HepG2 (cell line): ENCODE measurements at regions not wholly inside any gene's neighbourhood (a gene's known extent, or its start where the extent isn't known, plus 50 kb on each side); places are given as distances from the start of the nearest gene placed in this dataset.
A peak's percentile ranks its signal among the peaks of the same experiment; 100 is the strongest.

Experiments used
- ATM ChIP-seq: fragments of 450-650 bp; IDR thresholded peaks from 2 replicates; pipeline ENCODE4 v1.7.1; 2017; ENCODE audit warnings: mild to moderate bottlenecking, borderline replicate concordance
- CEBPG ChIP-seq: IDR thresholded peaks from 2 replicates; pipeline ENCODE4 v1.6.1; 2016
- DMAP1 ChIP-seq: IDR thresholded peaks from 2 replicates; pipeline ENCODE4 v1.6.1; 2016
- GATA4 ChIP-seq: sonication (generic); IDR thresholded peaks from 2 replicates; pipeline ENCODE4 v1.6.1; 2016; ENCODE audit warnings: antibody characterized with exemption, low read depth, borderline replicate concordance
- HDAC2 ChIP-seq: sonication (generic); formaldehyde crosslinking; IDR thresholded peaks from 2 replicates; pipeline ENCODE4 v1.4.0; 2020; ENCODE audit warnings: missing genetic modification reagents
- MBD4 ChIP-seq: IDR thresholded peaks from 2 replicates; pipeline ENCODE4 v1.6.1; 2012; ENCODE audit warnings: low read length, inconsistent platforms, borderline replicate concordance
- MED1 ChIP-seq: sonication (generic); formaldehyde crosslinking; IDR thresholded peaks from 2 replicates; pipeline ENCODE4 v1.4.0; 2020; ENCODE audit warnings: missing genetic modification reagents
- NFE2L2 ChIP-seq: fragments of 150-350 bp; IDR thresholded peaks from 2 replicates; pipeline ENCODE4 v1.6.1; 2014; ENCODE audit warnings: low read length
- PHB2 ChIP-seq: fragments of 450-650 bp; IDR thresholded peaks from 2 replicates; pipeline ENCODE4 v1.6.1; 2018; ENCODE audit not compliant: partially characterized antibody
- PPARG ChIP-seq: conservative IDR thresholded peaks from 2 replicates; pipeline ENCODE4 v1.6.1; 2016; ENCODE audit warnings: missing biosample characterization, missing genetic modification reagents
- SMAD3 ChIP-seq: sonication (generic); formaldehyde crosslinking; IDR thresholded peaks from 2 replicates; pipeline ENCODE4 v1.4.0; 2020; ENCODE audit warnings: missing genetic modification reagents
- SOX5 ChIP-seq: IDR thresholded peaks from 2 replicates; pipeline ENCODE4 v1.6.1; 2016; ENCODE audit warnings: borderline replicate concordance
- TMF1 ChIP-seq: sonication (generic); formaldehyde crosslinking; IDR thresholded peaks from 2 replicates; pipeline ENCODE4 v1.8.1; 2022; ENCODE audit warnings: low read depth, missing genetic modification reagents
- ZNF513 ChIP-seq: sonication (generic); formaldehyde crosslinking; conservative IDR thresholded peaks from 2 replicates; pipeline ENCODE4 v1.5.0; 2020; ENCODE audit warnings: missing genetic modification reagents
- TF ChIP-seq, protein P1 (sequence below): IDR thresholded peaks from 2 replicates; pipeline ENCODE4 v1.6.1; 2016; ENCODE audit warnings: low read depth, missing genetic modification reagents, missing compliant biosample characterization
- TF ChIP-seq, protein P2 (sequence below), 2 experiments: fragments of 450-650 bp in 1 of 2; sonication (generic) in 1 of 2; formaldehyde crosslinking; IDR thresholded peaks; 2 replicates each; pipeline versions ENCODE4 v1.5.0 to v1.8.0; 2020 to 2022; ENCODE audit warnings: mild to moderate bottlenecking in 1 of 2, missing genetic modification reagents in 1 of 2
- TF ChIP-seq, protein P3 (sequence below): sonication (generic); formaldehyde crosslinking; IDR thresholded peaks from 2 replicates; pipeline ENCODE4 v1.5.0; 2020; ENCODE audit warnings: missing genetic modification reagents, mild to moderate bottlenecking, borderline replicate concordance
- TF ChIP-seq, protein P4 (sequence below): IDR thresholded peaks from 2 replicates; pipeline ENCODE4 v1.6.1; 2012; ENCODE audit warnings: low read depth, low read length, improper control_type of control experiment

DNA sequence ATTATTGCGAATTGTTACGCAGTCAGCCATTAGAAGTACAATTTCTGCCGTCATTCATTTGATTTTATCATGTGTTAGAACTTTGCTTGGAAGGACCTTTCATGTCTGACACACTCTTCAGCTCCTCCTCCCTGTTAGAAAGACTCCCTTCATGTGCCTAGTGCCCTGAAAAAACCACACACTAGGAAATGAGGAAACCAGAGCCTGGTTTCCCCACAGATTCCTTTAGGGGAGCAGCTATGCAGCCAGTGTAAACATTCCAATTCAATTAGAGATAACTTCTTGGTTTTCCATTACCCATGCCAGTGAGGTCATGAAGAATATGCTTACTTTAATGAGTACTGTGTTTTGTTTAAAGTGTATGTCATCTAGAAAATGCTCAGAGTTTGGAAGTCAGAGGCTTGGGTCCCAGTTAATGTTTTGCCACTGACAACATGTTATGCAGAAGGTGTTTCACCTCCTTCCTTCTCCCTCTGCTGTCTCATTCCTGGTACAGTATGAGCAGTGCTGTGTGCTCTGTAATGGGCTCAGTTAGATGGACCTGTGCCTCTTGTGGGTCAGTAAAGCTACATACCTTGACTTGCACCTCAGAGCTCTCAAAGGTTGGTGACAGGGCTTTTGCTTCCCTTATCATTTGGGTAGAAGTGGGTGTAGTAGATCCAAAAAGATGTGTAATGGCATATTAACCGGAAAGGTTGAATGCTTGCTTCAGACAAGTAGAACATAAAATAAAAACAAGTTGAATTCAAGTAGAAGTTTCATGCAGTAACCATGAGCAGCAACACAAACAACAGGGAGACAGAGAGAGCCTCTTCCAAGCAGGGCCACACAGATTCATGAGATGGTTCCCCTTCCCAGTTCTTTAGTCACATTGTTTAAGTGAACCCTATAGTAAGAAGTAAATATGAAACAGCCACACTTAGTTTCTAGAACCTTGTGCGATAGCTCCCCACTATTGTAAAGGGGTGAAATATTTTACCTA is 52.6 kb upstream of the TNFAIP8 start (continued):
- 0 out of 2 replicates have a peak, but pooled peaks have one; percentile 24 for TF ChIP-seq PPARG (CRISPR knock-in tag)
- TF ChIP-seq CEBPG (CRISPR knock-in tag) = peak; percentile 42; the same call in 1 of the 2 replicates
- peak; percentile 43; the same call in 1 of the 2 replicates for TF ChIP-seq DMAP1 (CRISPR knock-in tag)
- TF ChIP-seq, protein P1, sequence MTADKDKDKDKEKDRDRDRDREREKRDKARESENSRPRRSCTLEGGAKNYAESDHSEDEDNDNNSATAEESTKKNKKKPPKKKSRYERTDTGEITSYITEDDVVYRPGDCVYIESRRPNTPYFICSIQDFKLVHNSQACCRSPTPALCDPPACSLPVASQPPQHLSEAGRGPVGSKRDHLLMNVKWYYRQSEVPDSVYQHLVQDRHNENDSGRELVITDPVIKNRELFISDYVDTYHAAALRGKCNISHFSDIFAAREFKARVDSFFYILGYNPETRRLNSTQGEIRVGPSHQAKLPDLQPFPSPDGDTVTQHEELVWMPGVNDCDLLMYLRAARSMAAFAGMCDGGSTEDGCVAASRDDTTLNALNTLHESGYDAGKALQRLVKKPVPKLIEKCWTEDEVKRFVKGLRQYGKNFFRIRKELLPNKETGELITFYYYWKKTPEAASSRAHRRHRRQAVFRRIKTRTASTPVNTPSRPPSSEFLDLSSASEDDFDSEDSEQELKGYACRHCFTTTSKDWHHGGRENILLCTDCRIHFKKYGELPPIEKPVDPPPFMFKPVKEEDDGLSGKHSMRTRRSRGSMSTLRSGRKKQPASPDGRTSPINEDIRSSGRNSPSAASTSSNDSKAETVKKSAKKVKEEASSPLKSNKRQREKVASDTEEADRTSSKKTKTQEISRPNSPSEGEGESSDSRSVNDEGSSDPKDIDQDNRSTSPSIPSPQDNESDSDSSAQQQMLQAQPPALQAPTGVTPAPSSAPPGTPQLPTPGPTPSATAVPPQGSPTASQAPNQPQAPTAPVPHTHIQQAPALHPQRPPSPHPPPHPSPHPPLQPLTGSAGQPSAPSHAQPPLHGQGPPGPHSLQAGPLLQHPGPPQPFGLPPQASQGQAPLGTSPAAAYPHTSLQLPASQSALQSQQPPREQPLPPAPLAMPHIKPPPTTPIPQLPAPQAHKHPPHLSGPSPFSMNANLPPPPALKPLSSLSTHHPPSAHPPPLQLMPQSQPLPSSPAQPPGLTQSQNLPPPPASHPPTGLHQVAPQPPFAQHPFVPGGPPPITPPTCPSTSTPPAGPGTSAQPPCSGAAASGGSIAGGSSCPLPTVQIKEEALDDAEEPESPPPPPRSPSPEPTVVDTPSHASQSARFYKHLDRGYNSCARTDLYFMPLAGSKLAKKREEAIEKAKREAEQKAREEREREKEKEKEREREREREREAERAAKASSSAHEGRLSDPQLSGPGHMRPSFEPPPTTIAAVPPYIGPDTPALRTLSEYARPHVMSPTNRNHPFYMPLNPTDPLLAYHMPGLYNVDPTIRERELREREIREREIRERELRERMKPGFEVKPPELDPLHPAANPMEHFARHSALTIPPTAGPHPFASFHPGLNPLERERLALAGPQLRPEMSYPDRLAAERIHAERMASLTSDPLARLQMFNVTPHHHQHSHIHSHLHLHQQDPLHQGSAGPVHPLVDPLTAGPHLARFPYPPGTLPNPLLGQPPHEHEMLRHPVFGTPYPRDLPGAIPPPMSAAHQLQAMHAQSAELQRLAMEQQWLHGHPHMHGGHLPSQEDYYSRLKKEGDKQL (CRISPR knock-in tag) = 0 out of 2 replicates have a peak, but pooled peaks have one; percentile 4
- TF ChIP-seq, protein P2, sequence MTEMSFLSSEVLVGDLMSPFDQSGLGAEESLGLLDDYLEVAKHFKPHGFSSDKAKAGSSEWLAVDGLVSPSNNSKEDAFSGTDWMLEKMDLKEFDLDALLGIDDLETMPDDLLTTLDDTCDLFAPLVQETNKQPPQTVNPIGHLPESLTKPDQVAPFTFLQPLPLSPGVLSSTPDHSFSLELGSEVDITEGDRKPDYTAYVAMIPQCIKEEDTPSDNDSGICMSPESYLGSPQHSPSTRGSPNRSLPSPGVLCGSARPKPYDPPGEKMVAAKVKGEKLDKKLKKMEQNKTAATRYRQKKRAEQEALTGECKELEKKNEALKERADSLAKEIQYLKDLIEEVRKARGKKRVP (CRISPR knock-in tag; IDR thresholded peaks at IDR 0.05) = 0 out of 4 replicates have a peak, but pooled peaks of 1 of the 2 experiments have one; percentile 4
- TF ChIP-seq, protein P3, sequence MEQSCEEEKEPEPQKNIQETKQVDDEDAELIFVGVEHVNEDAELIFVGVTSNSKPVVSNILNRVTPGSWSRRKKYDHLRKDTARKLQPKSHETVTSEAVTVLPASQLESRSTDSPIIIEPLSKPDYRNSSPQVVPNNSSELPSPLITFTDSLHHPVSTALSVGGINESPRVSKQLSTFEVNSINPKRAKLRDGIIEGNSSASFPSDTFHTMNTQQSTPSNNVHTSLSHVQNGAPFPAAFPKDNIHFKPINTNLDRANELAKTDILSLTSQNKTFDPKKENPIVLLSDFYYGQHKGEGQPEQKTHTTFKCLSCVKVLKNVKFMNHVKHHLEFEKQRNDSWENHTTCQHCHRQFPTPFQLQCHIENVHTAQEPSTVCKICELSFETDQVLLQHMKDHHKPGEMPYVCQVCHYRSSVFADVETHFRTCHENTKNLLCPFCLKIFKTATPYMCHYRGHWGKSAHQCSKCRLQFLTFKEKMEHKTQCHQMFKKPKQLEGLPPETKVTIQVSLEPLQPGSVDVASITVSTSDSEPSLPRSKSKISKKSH (CRISPR knock-in tag) = no peak
- no peak for TF ChIP-seq PHB2
- TF ChIP-seq ZNF513 (CRISPR knock-in tag) = no peak
- no peak for TF ChIP-seq MBD4
- no peak; the same call in 1 of the 2 replicates for TF ChIP-seq MED1
- TF ChIP-seq ATM = no peak
- TF ChIP-seq HDAC2 (CRISPR knock-in tag) = peak; percentile 65; the same call in 1 of the 2 replicates
- no peak for TF ChIP-seq TMF1 (CRISPR knock-in tag)
- TF ChIP-seq, protein P4, sequence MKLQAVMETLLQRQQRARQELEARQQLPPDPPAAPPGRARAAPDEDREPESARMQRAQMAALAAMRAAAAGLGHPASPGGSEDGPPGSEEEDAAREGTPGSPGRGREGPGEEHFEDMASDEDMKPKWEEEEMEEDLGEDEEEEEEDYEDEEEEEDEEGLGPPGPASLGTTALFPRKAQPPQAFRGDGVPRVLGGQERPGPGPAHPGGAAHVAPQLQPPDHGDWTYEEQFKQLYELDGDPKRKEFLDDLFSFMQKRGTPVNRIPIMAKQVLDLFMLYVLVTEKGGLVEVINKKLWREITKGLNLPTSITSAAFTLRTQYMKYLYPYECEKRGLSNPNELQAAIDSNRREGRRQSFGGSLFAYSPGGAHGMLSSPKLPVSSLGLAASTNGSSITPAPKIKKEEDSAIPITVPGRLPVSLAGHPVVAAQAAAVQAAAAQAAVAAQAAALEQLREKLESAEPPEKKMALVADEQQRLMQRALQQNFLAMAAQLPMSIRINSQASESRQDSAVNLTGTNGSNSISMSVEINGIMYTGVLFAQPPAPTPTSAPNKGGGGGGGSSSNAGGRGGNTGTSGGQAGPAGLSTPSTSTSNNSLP = peak; percentile 65
- TF ChIP-seq NFE2L2 = peak; percentile 24; the same call in 1 of the 2 replicates
- TF ChIP-seq GATA4 = 0 out of 2 replicates have a peak, but pooled peaks have one; percentile 49
- TF ChIP-seq SOX5 (CRISPR knock-in tag) = peak; percentile 54; the same call in 1 of the 2 replicates
- TF ChIP-seq SMAD3 (CRISPR knock-in tag) = peak; percentile 34; the same call in 1 of the 2 replicates
